NB4 (cell line): ENCODE measurements at regions not wholly inside any gene's neighbourhood (a gene's known extent, or its start where the extent isn't known, plus 50 kb on each side); places are given as distances from the start of the nearest gene placed in this dataset.

Source experiments
- CTCF ChIP-seq: IDR thresholded peaks from one replicate; pipeline ENCODE4 v1.5.1; 2012; ENCODE audit warnings: low read depth, low read length
- MAX ChIP-seq: IDR thresholded peaks from 2 replicates; pipeline ENCODE4 v1.6.1; 2011; ENCODE audit warnings: low read depth, low read length
- MYC ChIP-seq: IDR thresholded peaks from 2 replicates; pipeline ENCODE4 v1.6.1; 2011; ENCODE audit warnings: low read depth, low read length

- TF ChIP-seq CTCF (no peak), MYC (no peak), MAX (no peak)
Observed at GRCh38 chrX:39596437-39596836, 501.3 kb downstream of the BCOR start.
